ENCODE measurements at regions not wholly inside any gene's neighbourhood (a gene's known extent, or its start where the extent isn't known, plus 50 kb on each side); places are given as distances from the start of the nearest gene placed in this dataset.

DNA sequence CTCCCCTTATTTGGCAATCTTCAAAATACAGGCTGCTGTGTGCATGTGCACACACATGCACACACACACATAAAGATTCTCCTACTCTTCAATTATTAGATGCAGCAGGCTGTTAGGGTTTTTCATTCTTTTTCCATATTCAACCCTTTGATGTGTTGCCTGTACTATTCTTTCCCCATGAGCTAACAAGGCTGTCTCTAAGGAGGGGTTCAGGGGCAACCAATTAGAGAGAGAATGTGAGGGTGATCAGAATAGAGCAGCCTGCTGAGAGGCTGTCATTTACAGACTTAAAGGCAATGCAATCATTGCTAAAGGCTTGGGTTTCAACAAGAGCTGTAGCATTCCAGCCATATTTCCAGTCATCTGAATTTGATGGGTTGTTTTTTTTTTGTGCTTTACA, 467.4 kb upstream of the ID4 start:
- H3K79me2 ChIP-seq (ENCODE audit: insufficient read depth, low read length): no peaks in the 10 kb centered on the region
- no peak overlapping the region for H3K27ac ChIP-seq (ENCODE audit: low read depth, low read length, poor library complexity, severe bottlenecking)
- no peak overlapping the region for H3K4me3 ChIP-seq (ENCODE audit: low read depth, low read length, poor library complexity, severe bottlenecking)
- no peaks in the 10 kb centered on the region for H3K9me2 ChIP-seq (ENCODE audit: low read depth, low read length)
- H3K27me3 ChIP-seq (ENCODE audit: insufficient read depth, low read length): no peaks in the 10 kb centered on the region
- no peak overlapping the region for H2AFZ ChIP-seq (ENCODE audit: low read length)
- H3F3A ChIP-seq (ENCODE audit: insufficient read depth, low read length): no peaks in the 10 kb centered on the region
- H3K4me1 ChIP-seq (ENCODE audit: insufficient read depth, low read length, severe bottlenecking): no peaks in the 10 kb centered on the region
- no peak overlapping the region for H3K9ac ChIP-seq (ENCODE audit: low read length)
- TF ChIP-seq EZH2 (IDR thresholded peaks at IDR 0.05; ENCODE audit: borderline replicate concordance, low read length): no peak
- TF ChIP-seq, protein P1, sequence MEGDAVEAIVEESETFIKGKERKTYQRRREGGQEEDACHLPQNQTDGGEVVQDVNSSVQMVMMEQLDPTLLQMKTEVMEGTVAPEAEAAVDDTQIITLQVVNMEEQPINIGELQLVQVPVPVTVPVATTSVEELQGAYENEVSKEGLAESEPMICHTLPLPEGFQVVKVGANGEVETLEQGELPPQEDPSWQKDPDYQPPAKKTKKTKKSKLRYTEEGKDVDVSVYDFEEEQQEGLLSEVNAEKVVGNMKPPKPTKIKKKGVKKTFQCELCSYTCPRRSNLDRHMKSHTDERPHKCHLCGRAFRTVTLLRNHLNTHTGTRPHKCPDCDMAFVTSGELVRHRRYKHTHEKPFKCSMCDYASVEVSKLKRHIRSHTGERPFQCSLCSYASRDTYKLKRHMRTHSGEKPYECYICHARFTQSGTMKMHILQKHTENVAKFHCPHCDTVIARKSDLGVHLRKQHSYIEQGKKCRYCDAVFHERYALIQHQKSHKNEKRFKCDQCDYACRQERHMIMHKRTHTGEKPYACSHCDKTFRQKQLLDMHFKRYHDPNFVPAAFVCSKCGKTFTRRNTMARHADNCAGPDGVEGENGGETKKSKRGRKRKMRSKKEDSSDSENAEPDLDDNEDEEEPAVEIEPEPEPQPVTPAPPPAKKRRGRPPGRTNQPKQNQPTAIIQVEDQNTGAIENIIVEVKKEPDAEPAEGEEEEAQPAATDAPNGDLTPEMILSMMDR (IDR thresholded peaks at IDR 0.05; ENCODE audit: low read length): no peak
- H3K36me3 ChIP-seq (ENCODE audit: insufficient read depth, low read length): no peaks in the 10 kb centered on the region
- no peak overlapping the region for H3K4me2 ChIP-seq (ENCODE audit: low read length)
- H4K20me1 ChIP-seq (ENCODE audit: insufficient read depth, low read length): no peaks in the 10 kb centered on the region
- no peaks in the 10 kb centered on the region for H3K9me3 ChIP-seq (ENCODE audit: low read length)

DNA sequence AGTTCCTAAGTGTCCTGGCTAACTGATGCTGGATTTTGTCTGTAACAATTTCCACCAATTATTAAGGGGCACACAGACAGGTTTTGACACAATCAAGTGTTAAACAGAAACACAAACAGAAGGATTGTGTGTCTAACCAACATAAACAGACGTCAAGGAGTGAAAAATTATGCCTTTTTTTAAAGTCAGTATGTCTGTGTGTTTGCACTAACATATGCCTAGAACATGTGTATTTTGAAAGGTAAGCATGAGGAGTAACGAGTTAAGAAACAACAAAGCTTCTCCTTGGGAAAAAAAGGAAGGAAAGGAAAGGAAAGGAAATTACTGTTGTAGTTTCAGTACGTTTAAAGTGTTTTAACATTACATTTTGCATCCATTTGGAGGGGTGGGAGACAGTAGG, 466.3 kb upstream of the ID4 start:
- TF ChIP-seq EZH2 (IDR thresholded peaks at IDR 0.05; ENCODE audit: borderline replicate concordance, low read length): no peak
- TF ChIP-seq, protein P1 (IDR thresholded peaks at IDR 0.05; ENCODE audit: low read length): no peak
- H3F3A ChIP-seq (ENCODE audit: insufficient read depth, low read length): no peaks in the 10 kb centered on the region
- no peaks in the 10 kb centered on the region for H4K20me1 ChIP-seq (ENCODE audit: insufficient read depth, low read length)
- no peak overlapping the region for H3K4me2 ChIP-seq (ENCODE audit: low read length)
- H3K9me3 ChIP-seq (ENCODE audit: low read length): no peaks in the 10 kb centered on the region
- H3K4me1 ChIP-seq (ENCODE audit: insufficient read depth, low read length, severe bottlenecking): no peaks in the 10 kb centered on the region
- H3K79me2 ChIP-seq (ENCODE audit: insufficient read depth, low read length): no peaks in the 10 kb centered on the region
- no peak overlapping the region for H3K27ac ChIP-seq (ENCODE audit: low read depth, low read length, poor library complexity, severe bottlenecking)
- H3K27me3 ChIP-seq (ENCODE audit: insufficient read depth, low read length): no peaks in the 10 kb centered on the region
- H3K9me2 ChIP-seq (ENCODE audit: low read depth, low read length): no peaks in the 10 kb centered on the region
- H2AFZ ChIP-seq (ENCODE audit: low read length): no peak overlapping the region
- no peak overlapping the region for H3K4me3 ChIP-seq (ENCODE audit: low read depth, low read length, poor library complexity, severe bottlenecking)
- H3K9ac ChIP-seq (ENCODE audit: low read length): no peak overlapping the region
- no peaks in the 10 kb centered on the region for H3K36me3 ChIP-seq (ENCODE audit: insufficient read depth, low read length)

DNA sequence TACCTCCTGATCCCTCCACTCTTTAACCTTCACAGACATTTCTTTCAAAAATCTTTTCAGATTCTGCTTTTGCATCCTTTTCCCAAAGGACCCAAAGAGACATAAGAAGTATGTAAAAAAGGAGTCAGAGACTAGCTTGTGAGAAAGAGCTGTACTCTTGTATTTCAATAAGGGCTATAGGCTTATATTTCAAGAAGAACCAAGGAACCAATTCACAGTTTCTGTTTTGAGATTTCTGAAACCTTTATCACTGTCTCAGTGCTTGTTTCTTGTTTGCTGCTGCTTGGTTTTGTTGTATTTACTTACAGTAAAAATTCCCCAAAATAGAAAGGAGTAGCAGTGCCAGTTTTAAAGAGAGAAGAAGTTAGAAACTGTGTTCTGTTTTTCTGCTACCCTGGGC, 461.6 kb upstream of the ID4 start:
- Histone ChIP-seq H3K79me2 (ENCODE audit: insufficient read depth, low read length) (no peaks in the 10 kb centered on the region), H3K36me3 (ENCODE audit: insufficient read depth, low read length) (no peaks in the 10 kb centered on the region), H3F3A (ENCODE audit: insufficient read depth, low read length) (no peaks in the 10 kb centered on the region), H3K27me3 (ENCODE audit: insufficient read depth, low read length) (no peaks in the 10 kb centered on the region), H3K4me3 (ENCODE audit: low read depth, low read length, poor library complexity, severe bottlenecking) (no peak overlapping the region), H3K9me3 (ENCODE audit: low read length) (no peaks in the 10 kb centered on the region), H4K20me1 (ENCODE audit: insufficient read depth, low read length) (no peaks in the 10 kb centered on the region), H3K9me2 (ENCODE audit: low read depth, low read length) (no peaks in the 10 kb centered on the region), H2AFZ (ENCODE audit: low read length) (no peak overlapping the region), H3K4me2 (ENCODE audit: low read length) (no peak overlapping the region), H3K27ac (ENCODE audit: low read depth, low read length, poor library complexity, severe bottlenecking) (no peak overlapping the region), H3K9ac (ENCODE audit: low read length) (no peak overlapping the region), H3K4me1 (ENCODE audit: insufficient read depth, low read length, severe bottlenecking) (no peaks in the 10 kb centered on the region)
- TF ChIP-seq EZH2 (IDR thresholded peaks at IDR 0.05; ENCODE audit: borderline replicate concordance, low read length): no peak
- TF ChIP-seq, protein P1 (IDR thresholded peaks at IDR 0.05; ENCODE audit: low read length): no peak

Measured in OCI-LY1 (cell line).